Retinal pigment epithelial cell (primary cell): ENCODE measurements at regions not wholly inside any gene's neighbourhood (a gene's known extent, or its start where the extent isn't known, plus 50 kb on each side); places are given as distances from the start of the nearest gene placed in this dataset.

Experiments used
- DNase-seq: peaks from one replicate; pipeline ENCODE4 v3.0.0-alpha.2; 2010; ENCODE audit warnings: low read depth
- H3K4me3 ChIP-seq: 2 replicates; pipeline ENCODE4 v1.5.1; 2011; ENCODE audit warnings: mild to moderate bottlenecking, low read length, control low read depth, moderate library complexity
- TF ChIP-seq, protein P1 (sequence below): conservative IDR thresholded peaks from 2 replicates; pipeline ENCODE4 v1.5.1; 2011; ENCODE audit warnings: low read depth, low read length, control low read depth, inconsistent platforms

DNA sequence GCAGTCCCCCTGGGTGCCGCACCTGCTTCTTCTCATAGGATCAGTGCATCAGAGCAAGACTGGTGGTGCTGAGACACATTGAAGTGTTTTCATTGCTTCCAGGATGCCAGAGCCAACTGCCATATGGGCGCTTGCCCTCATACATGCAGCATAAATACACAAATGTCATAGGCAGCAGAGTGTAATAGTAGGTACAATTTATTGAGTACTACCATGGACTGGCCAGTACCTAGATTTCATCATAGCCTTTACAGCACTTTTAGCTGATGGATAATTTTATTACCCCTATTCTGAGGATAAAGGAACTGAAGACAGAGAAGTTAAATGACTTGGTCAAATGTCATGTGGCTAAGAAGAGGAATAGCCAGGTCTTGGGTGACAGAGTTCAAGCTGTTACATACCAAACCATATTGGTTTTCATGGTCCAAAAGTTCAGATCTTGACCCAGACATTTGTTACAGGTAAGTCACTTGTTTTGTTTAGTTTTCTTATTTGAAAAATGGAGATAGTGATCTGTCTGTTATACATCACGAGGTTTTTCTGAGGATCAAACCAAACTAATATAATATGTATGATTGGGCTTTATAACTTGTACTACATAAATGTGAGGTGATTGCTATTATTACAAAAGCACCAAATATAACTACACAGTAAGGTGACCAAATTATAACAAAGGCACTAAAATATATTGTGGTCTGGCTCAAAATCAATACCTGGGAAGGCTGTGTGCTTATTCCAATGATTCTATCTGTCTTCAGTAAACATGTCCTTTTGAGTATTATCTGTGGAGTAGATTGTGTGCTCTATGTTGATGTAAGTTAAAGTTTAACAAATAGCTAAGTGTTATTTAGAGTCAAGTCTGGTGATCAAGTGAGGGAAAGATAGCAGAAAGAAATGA is 151.9 kb upstream of the CYRIA start:
- no peak overlapping the region for H3K4me3 ChIP-seq
- TF ChIP-seq, protein P1, sequence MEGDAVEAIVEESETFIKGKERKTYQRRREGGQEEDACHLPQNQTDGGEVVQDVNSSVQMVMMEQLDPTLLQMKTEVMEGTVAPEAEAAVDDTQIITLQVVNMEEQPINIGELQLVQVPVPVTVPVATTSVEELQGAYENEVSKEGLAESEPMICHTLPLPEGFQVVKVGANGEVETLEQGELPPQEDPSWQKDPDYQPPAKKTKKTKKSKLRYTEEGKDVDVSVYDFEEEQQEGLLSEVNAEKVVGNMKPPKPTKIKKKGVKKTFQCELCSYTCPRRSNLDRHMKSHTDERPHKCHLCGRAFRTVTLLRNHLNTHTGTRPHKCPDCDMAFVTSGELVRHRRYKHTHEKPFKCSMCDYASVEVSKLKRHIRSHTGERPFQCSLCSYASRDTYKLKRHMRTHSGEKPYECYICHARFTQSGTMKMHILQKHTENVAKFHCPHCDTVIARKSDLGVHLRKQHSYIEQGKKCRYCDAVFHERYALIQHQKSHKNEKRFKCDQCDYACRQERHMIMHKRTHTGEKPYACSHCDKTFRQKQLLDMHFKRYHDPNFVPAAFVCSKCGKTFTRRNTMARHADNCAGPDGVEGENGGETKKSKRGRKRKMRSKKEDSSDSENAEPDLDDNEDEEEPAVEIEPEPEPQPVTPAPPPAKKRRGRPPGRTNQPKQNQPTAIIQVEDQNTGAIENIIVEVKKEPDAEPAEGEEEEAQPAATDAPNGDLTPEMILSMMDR = no peak
- DNase-seq = no peak

DNA sequence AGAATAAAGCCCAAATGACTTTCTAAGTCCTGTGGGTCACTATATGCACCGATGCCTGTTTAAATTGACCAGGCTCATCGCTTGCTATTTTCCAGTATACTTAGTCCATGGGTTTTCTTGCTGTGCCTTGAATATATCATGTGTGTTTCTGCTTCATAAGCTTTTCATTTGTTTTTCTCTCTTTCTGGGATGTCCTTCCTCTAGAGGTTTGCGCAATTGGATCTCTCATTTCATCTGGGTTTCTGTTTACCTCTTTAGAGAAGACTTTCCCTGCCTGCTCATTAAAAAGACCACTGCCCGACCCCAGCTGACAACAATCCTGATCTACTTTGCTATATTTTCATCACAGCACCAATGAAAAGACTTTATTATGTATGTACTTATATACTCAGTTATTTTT is 150.9 kb upstream of the CYRIA start:
- no peak overlapping the region for H3K4me3 ChIP-seq
- no peak for DNase-seq
- TF ChIP-seq, protein P1 = no peak

DNA sequence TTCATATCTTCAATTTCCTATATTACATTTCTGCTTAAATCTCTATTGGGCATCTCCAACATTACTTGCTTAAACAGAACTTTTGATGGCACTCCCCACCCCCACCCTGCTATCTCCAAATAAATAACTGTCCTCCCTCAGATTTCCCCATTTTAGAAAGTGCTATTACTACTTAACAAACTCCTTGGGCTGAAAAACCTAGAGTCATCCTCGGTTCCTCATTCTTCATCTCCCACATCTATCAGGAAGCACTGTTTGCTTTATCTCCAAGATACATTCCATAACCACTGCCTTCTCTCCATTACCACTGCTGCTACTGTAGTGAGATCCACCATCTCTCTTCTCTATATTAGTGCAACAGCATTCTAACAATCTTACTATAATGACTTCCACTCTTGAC is 150.4 kb upstream of the CYRIA start:
- DNase-seq = no peak
- TF ChIP-seq, protein P1 = no peak
- no peak overlapping the region for H3K4me3 ChIP-seq

DNA sequence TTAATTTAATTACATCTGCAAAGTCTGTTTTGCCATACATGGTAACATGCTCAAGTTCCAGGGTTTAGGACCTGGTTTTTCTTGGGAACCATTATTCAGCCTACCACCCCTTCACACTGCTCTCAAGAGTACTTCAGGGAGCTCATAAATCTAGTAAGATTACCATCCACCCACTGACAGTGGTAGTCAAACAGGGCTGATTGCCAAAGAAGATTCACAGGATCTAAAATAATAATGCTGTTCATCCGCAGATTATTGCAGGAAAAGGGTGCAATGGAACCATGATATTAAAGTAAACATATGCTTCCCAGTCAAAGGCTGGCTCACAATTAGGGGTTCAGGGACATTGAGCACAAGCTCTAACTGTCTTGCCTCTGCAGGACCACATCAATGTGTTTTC is 148.0 kb upstream of the CYRIA start:
- TF ChIP-seq, protein P1 = no peak
- H3K4me3 ChIP-seq = no peak overlapping the region
- DNase-seq = no peak

DNA sequence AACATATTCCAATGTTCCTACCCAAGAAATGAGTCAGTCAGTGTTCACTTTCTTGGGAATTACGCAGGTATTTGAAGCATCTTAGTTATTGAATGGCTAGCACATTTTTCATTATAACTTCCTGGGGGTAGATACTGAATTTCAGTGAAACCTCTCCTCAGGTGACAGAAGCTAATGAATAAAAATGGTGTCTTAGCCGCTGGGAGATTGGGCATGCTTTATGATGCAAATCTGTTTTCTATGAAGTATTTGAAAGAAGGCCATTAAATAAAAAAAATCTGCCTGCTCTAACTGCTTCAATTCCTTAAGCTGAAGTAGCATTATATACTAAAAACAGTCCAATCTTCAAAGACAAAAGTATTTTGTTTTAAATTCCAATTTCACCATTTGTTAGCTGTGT is 132.8 kb upstream of the CYRIA start:
- TF ChIP-seq, protein P1 = no peak
- H3K4me3 ChIP-seq = no peak overlapping the region
- no peak for DNase-seq

DNA sequence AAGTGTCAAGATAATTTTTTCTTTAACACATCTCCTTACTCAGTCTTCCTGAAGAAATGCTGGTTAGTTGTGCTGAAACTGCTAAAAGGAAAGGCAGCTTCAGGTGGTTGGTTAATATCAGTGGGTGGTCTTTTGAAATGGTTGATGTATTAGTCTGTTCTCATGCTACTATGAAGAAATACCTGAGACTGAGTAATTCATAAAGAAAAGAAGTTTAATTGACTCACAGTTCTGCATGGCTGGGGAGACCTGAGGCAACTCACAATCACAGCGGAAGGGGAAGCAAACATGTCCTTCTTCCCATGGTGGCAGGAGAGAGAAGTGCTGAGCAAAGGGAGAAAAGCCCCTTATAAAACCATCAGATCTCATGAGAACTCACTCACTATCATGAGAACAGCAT is 125.9 kb upstream of the CYRIA start:
- no peak overlapping the region for H3K4me3 ChIP-seq
- TF ChIP-seq, protein P1 = no peak
- no peak for DNase-seq

DNA sequence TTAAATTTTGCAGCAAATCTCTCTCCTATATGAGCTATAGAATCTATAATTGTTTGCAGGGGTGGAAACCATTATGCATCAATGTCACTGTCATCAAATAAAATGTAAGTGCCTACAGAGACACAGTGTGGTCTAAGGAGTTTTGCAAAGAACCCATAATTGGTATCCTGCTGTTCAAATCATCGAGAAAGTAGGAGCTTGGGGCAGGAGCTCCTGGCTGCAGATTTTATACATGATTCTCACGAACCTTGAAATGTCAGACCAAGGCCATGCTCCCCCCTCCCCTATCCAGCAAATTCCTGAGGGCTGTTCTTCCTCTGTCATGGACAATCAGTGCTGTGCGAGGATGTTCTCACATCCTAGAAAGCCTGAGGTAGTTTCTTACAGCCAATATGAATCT is 119.5 kb upstream of the CYRIA start:
- H3K4me3 ChIP-seq = no peak overlapping the region
- DNase-seq = no peak
- TF ChIP-seq, protein P1 = no peak
